ENCODE measurements at regions not wholly inside any gene's neighbourhood (a gene's known extent, or its start where the extent isn't known, plus 50 kb on each side); places are given as distances from the start of the nearest gene placed in this dataset.

DNA sequence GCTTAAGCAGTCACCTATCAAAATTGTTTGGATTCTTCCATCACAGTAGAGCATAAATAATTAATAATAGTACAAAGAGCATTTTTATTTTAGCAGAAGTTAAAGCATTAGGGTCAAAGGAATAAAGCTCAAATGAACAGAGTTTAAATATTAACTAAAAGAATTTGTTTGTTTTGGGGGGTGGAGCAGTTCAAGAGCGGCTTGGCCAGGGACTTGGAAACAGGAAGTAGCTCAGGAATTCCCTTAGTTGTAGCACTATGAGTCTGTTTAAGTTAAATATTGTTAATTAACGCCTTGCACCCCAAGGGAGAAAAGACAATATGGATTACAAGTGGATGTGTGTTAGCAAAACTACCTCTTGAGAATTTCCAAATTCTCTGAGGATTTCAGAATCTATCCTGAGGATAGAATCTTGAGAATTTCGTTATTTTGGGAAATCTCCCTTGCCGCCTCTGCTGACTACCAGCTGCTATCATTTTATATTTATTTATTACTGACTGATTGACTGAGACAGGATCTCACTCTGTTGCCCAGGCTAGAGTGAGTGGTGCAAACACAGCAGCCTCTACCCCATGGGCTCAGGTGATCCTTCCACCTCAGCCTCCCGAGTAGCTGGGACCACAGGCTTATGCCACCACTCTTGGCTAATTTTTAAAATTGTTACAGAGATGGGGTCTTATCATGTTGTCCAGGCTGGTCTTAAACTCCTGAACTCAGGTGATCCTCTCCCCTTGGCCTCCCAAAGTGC is 96.7 kb upstream of the CHD1 start:
- Histone ChIP-seq H3K4me1 (ENCODE audit: insufficient read depth, poor library complexity, severe bottlenecking) (peaks cover 3% of the 10 kb centered on the region), H3K27ac (ENCODE audit: poor library complexity, severe bottlenecking) (no peak overlapping the region), H3K9me3 (ENCODE audit: severe bottlenecking) (no peaks in the 10 kb centered on the region), H3K36me3 (ENCODE audit: low read depth) (no peaks in the 10 kb centered on the region), H3K27me3 (ENCODE audit: insufficient read depth, poor library complexity, severe bottlenecking) (no peaks in the 10 kb centered on the region), H3K4me3 (ENCODE audit: severe bottlenecking) (no peak overlapping the region)
- TF ChIP-seq, protein P1, sequence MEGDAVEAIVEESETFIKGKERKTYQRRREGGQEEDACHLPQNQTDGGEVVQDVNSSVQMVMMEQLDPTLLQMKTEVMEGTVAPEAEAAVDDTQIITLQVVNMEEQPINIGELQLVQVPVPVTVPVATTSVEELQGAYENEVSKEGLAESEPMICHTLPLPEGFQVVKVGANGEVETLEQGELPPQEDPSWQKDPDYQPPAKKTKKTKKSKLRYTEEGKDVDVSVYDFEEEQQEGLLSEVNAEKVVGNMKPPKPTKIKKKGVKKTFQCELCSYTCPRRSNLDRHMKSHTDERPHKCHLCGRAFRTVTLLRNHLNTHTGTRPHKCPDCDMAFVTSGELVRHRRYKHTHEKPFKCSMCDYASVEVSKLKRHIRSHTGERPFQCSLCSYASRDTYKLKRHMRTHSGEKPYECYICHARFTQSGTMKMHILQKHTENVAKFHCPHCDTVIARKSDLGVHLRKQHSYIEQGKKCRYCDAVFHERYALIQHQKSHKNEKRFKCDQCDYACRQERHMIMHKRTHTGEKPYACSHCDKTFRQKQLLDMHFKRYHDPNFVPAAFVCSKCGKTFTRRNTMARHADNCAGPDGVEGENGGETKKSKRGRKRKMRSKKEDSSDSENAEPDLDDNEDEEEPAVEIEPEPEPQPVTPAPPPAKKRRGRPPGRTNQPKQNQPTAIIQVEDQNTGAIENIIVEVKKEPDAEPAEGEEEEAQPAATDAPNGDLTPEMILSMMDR (IDR thresholded peaks at IDR 0.05; ENCODE audit: poor library complexity, severe bottlenecking) = no peak
- no peak for ATAC-seq (ENCODE audit: low read depth)
- no peak for DNase-seq (ENCODE audit: low spot score)

DNA sequence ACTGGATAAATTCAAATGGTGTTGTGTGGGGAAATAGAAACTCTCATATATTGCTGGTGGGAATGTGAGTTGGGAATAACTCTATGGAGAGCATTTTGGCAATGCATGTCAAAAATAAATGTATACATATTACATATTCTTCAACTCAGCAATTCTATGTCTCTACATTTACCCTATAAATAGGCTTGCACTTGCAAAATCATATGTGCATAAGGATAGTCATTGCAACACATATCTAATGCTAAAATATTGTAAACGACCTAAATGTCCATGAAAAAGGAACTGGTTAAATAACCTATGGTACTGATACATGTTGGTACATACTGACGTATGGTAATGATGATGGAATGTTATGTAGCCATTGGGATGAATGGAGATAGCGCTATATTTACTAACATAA is 94.5 kb upstream of the CHD1 start:
- Histone ChIP-seq H3K36me3 (ENCODE audit: low read depth) (no peaks in the 10 kb centered on the region), H3K9me3 (ENCODE audit: severe bottlenecking) (no peaks in the 10 kb centered on the region), H3K27me3 (ENCODE audit: insufficient read depth, poor library complexity, severe bottlenecking) (no peaks in the 10 kb centered on the region), H3K4me1 (ENCODE audit: insufficient read depth, poor library complexity, severe bottlenecking) (peaks cover 12% of the 10 kb centered on the region), H3K4me3 (ENCODE audit: severe bottlenecking) (no peak overlapping the region), H3K27ac (ENCODE audit: poor library complexity, severe bottlenecking) (no peak overlapping the region)
- TF ChIP-seq, protein P1 (IDR thresholded peaks at IDR 0.05; ENCODE audit: poor library complexity, severe bottlenecking) = no peak
- ATAC-seq (ENCODE audit: low read depth) = no peak
- DNase-seq (ENCODE audit: low spot score) = no peak

DNA sequence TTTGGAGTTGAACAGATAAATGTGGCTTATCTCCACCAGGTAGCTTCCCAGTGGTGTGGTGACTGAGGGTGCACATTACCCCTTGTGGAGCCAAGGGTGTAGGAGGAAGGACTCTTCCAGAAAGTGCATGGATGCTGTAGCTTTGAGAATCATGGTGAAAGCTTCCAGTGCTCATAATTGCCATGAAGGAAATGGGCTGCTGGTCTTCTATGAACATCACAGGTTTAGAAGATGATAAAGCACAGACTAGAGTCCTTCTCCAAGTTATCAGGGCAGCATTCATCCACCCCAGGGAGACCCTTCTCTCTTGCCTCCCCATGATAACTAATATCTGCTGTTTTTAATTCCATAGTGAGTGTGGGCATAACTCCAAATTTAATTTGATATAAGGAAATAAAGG is 93.4 kb upstream of the CHD1 start:
- no peaks in the 10 kb centered on the region for H3K9me3 ChIP-seq (ENCODE audit: severe bottlenecking)
- DNase-seq (ENCODE audit: low spot score) (no peak), ATAC-seq (ENCODE audit: low read depth) (no peak)
- TF ChIP-seq, protein P1 (IDR thresholded peaks at IDR 0.05; ENCODE audit: poor library complexity, severe bottlenecking) = no peak
- H3K27ac ChIP-seq (ENCODE audit: poor library complexity, severe bottlenecking) = no peak overlapping the region
- no peaks in the 10 kb centered on the region for H3K27me3 ChIP-seq (ENCODE audit: insufficient read depth, poor library complexity, severe bottlenecking)
- no peak overlapping the region for H3K4me3 ChIP-seq (ENCODE audit: severe bottlenecking)
- no peaks in the 10 kb centered on the region for H3K36me3 ChIP-seq (ENCODE audit: low read depth)
- peaks cover 12% of the 10 kb centered on the region for H3K4me1 ChIP-seq (ENCODE audit: insufficient read depth, poor library complexity, severe bottlenecking)

DNA sequence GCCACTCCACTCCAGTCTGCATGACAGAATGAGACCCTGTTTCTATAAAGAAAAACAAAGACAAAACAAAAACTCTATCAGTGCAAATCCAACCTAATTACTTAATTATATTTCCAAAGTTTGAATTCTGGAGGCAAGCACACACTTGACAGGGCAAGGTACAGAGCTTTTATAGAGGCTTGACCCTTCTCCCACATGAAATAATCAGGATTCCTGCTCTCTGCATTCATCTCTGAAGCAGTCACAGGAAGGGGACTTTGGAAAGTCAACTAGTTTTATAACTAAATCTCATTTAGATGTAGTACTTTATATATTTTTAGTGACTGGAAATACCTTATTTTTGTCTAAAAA is 91.9 kb upstream of the CHD1 start:
- ATAC-seq (ENCODE audit: low read depth) (no peak), DNase-seq (ENCODE audit: low spot score) (no peak)
- TF ChIP-seq, protein P1 (IDR thresholded peaks at IDR 0.05; ENCODE audit: poor library complexity, severe bottlenecking) = no peak
- Histone ChIP-seq H3K4me3 (ENCODE audit: severe bottlenecking) (no peak overlapping the region), H3K4me1 (ENCODE audit: insufficient read depth, poor library complexity, severe bottlenecking) (peaks cover 12% of the 10 kb centered on the region), H3K36me3 (ENCODE audit: low read depth) (no peaks in the 10 kb centered on the region), H3K9me3 (ENCODE audit: severe bottlenecking) (no peaks in the 10 kb centered on the region), H3K27ac (ENCODE audit: poor library complexity, severe bottlenecking) (peak overlapping the region; percentile 20), H3K27me3 (ENCODE audit: insufficient read depth, poor library complexity, severe bottlenecking) (no peaks in the 10 kb centered on the region)
